H9 (cell line): ENCODE measurements at regions not wholly inside any gene's neighbourhood (a gene's known extent, or its start where the extent isn't known, plus 50 kb on each side); places are given as distances from the start of the nearest gene placed in this dataset.

Experiments used
- DNase-seq: peaks from one replicate; pipeline ENCODE4 v3.0.0-alpha.2; 2017
- H2AFZ ChIP-seq: one replicate; pipeline ENCODE4 v1.6.1; 2013; ENCODE audit warnings: mild to moderate bottlenecking, low read length, control low read depth, moderate library complexity
- H2AK5ac ChIP-seq: 2 replicates; pipeline ENCODE4 v1.6.1; 2013; ENCODE audit warnings: low read length, control low read depth, mixed read lengths; ENCODE audit not compliant: insufficient read length
- H2BK120ac ChIP-seq: one replicate; pipeline ENCODE4 v1.6.1; 2013; ENCODE audit warnings: low read depth, mild to moderate bottlenecking, low read length, control low read depth, inconsistent platforms; ENCODE audit not compliant: poor library complexity, severe bottlenecking
- H2BK12ac ChIP-seq: 2 replicates; pipeline ENCODE4 v1.6.1; 2013; ENCODE audit warnings: low read length, control low read depth, mixed read lengths, low read depth; ENCODE audit not compliant: insufficient read length
- H2BK15ac ChIP-seq: 2 replicates; pipeline ENCODE4 v1.6.1; 2013; ENCODE audit warnings: low read depth, low read length, control low read depth
- H2BK20ac ChIP-seq: one replicate; pipeline ENCODE4 v1.6.1; 2013; ENCODE audit warnings: low read depth, mild to moderate bottlenecking, low read length, control low read depth, inconsistent platforms; ENCODE audit not compliant: poor library complexity, severe bottlenecking
- H2BK5ac ChIP-seq: 2 replicates; pipeline ENCODE4 v1.6.1; 2013; ENCODE audit warnings: low read length, control low read depth, mixed read lengths; ENCODE audit not compliant: insufficient read length
- H3K14ac ChIP-seq: 2 replicates; pipeline ENCODE4 v1.6.1; 2013; ENCODE audit warnings: low read length, control low read depth; ENCODE audit not compliant: insufficient read depth
- H3K18ac ChIP-seq: 2 replicates; pipeline ENCODE4 v1.6.1; 2013; ENCODE audit warnings: low read depth, mild to moderate bottlenecking, mixed read lengths, low read length, control low read depth; ENCODE audit not compliant: insufficient read length
- H3K23ac ChIP-seq: 2 replicates; pipeline ENCODE4 v1.6.1; 2013; ENCODE audit warnings: low read length, control low read depth, mixed read lengths, low read depth; ENCODE audit not compliant: insufficient read length
- H3K23me2 ChIP-seq: 2 replicates; pipeline ENCODE4 v1.6.1; 2013; ENCODE audit warnings: low read depth, mild to moderate bottlenecking, mixed read lengths, low read length, control low read depth; ENCODE audit not compliant: insufficient read length, poor library complexity, severe bottlenecking
- H3K27ac ChIP-seq: 2 replicates; pipeline ENCODE4 v1.5.1; 2013; ENCODE audit warnings: low read length, control low read depth, mixed read lengths, low read depth; ENCODE audit not compliant: insufficient read length
- H3K27me3 ChIP-seq: 2 replicates; pipeline ENCODE4 v1.6.1; 2013; ENCODE audit warnings: low read length, control low read depth, inconsistent platforms; ENCODE audit not compliant: insufficient read depth
- H3K4ac ChIP-seq: 2 replicates; pipeline ENCODE4 v1.6.1; 2013; ENCODE audit warnings: low read depth, mild to moderate bottlenecking, control low read depth, inconsistent platforms, low read length, moderate library complexity
- H3K4me1 ChIP-seq: 2 replicates; pipeline ENCODE4 v1.6.1; 2013; ENCODE audit warnings: low read length, control low read depth, inconsistent platforms; ENCODE audit not compliant: insufficient read depth
- H3K4me2 ChIP-seq: 2 replicates; pipeline ENCODE4 v1.6.1; 2013; ENCODE audit warnings: low read length, control low read depth, mixed read lengths; ENCODE audit not compliant: insufficient read length, insufficient read depth
- H3K56ac ChIP-seq: 2 replicates; pipeline ENCODE4 v1.6.1; 2013; ENCODE audit warnings: low read depth, mild to moderate bottlenecking, mixed read lengths, low read length, control low read depth; ENCODE audit not compliant: insufficient read length
- H3K79me1 ChIP-seq: 2 replicates; pipeline ENCODE4 v1.6.1; 2013; ENCODE audit warnings: low read depth, mild to moderate bottlenecking, moderate library complexity, low read length, control low read depth, inconsistent platforms; ENCODE audit not compliant: insufficient read depth, poor library complexity, severe bottlenecking
- H3K79me2 ChIP-seq: 2 replicates; pipeline ENCODE4 v1.6.1; 2013; ENCODE audit warnings: low read length, control low read depth, inconsistent platforms; ENCODE audit not compliant: insufficient read depth
- H3K9ac ChIP-seq: 2 replicates; pipeline ENCODE4 v1.6.1; 2013; ENCODE audit warnings: low read length, control low read depth, mixed read lengths; ENCODE audit not compliant: insufficient read length; ENCODE audit errors: extremely low read depth
- H3K9me3 ChIP-seq: one replicate; pipeline ENCODE4 v1.6.1; 2013; ENCODE audit warnings: low read depth, low read length, inconsistent platforms; ENCODE audit not compliant: control insufficient read depth
- H3T11ph ChIP-seq: one replicate; pipeline ENCODE4 v1.6.1; 2013; ENCODE audit warnings: mild to moderate bottlenecking, low read length, control low read depth, inconsistent platforms
- H4K20me1 ChIP-seq: one replicate; pipeline ENCODE4 v1.6.1; 2013; ENCODE audit not compliant: control insufficient read depth, insufficient read length, insufficient read depth
- H4K5ac ChIP-seq: 2 replicates; pipeline ENCODE4 v1.6.1; 2013; ENCODE audit warnings: low read depth, mild to moderate bottlenecking, mixed read lengths, low read length, control low read depth; ENCODE audit not compliant: insufficient read length
- H4K8ac ChIP-seq: replicated peaks from 2 replicates; pipeline ENCODE4 v1.6.1; 2013; ENCODE audit warnings: low read length, control low read depth, mixed read lengths, low read depth; ENCODE audit not compliant: insufficient read length
- H4K91ac ChIP-seq: 2 replicates; pipeline ENCODE4 v1.6.1; 2013; ENCODE audit warnings: low read depth, mild to moderate bottlenecking, moderate library complexity, mixed read lengths, low read length, control low read depth; ENCODE audit not compliant: insufficient read length
- H3K27ac Mint-ChIP-seq, 3 experiments: 2 replicates in 2 of 3; 3 replicates in 1 of 3; pipeline ENCODE4 v1.8.0; 2020 to 2021; ENCODE audit warnings: mixed read lengths in 3 of 3, mild to moderate bottlenecking in 1 of 3, moderate library complexity in 1 of 3
- H3K27me3 Mint-ChIP-seq: 2 replicates; pipeline ENCODE4 v1.8.0; 2021; ENCODE audit warnings: low read depth, mild to moderate bottlenecking, moderate library complexity, mixed read lengths
- H3K36me3 Mint-ChIP-seq, 3 experiments: 2 replicates in 2 of 3; 3 replicates in 1 of 3; pipeline ENCODE4 v1.8.0; 2020 to 2021; ENCODE audit warnings: low read depth in 3 of 3, mixed read lengths in 3 of 3; ENCODE audit not compliant: insufficient read depth in 1 of 3
- H3K4me1 Mint-ChIP-seq, 2 experiments: 2 replicates each; pipeline ENCODE4 v1.8.0; 2020; ENCODE audit warnings: mixed read lengths in 2 of 2
- H3K4me3 Mint-ChIP-seq, 2 experiments: 2 replicates in 1 of 2; 3 replicates in 1 of 2; pipeline ENCODE4 v1.8.0; 2020 to 2021; ENCODE audit warnings: mild to moderate bottlenecking in 2 of 2, mixed read lengths in 2 of 2, moderate library complexity in 1 of 2
- H3K9me3 Mint-ChIP-seq, 2 experiments: 2 replicates in 1 of 2; 3 replicates in 1 of 2; pipeline ENCODE4 v1.8.0; 2020; ENCODE audit warnings: mild to moderate bottlenecking in 2 of 2, mixed read lengths in 2 of 2, moderate library complexity in 1 of 2
- CTCF ChIP-seq: fragments of 200-600 bp; sonication (generic); conservative IDR thresholded peaks from 3 replicates; pipeline ENCODE4 v1.8.0; 2021; ENCODE audit warnings: antibody characterized with exemption, mild to moderate bottlenecking
- WGBS: extraction: QIAGEN DNeasy Blood & Tissue Kit; methylation state at CpG from one replicate; pipeline ENCODE4 v1.1.7; 2013; ENCODE audit warnings: missing lambda C conversion rate, low lambda C conversion rate, mixed read lengths; ENCODE audit not compliant: insufficient read length; ENCODE audit errors: extremely low coverage; 5-methylcytosine and 5-hydroxymethylcytosine counted together

DNA sequence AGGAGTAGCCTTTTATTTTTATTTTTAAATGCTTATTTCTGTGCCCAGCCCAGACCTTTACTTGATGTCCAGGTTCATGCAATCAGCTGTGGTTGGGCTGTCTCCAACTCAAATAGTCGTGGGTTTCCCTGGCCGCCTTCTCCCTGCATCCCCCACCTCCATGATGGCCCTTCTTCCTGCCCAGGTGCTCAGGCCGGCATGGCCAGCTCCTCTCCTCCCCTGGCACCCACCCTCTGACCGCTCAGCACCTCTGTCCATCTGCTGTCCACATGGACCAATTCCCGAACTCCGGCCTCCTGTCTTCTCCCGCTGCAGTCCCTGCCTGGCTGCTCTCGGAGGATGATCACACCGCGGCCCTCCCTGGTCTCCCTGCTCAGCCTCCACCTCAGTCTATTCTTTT is 81.2 kb upstream of the SULF2 start:
- Mint-ChIP-seq H3K4me1 (peaks cover 0 to 4% of the 10 kb centered on the region in 2 experiments; a peak in 1 of 4 replicates), H3K9me3 (peaks cover 0 to 10% of the 10 kb centered on the region in 2 experiments; a peak in 1 of 5 replicates), H3K27ac (no peak overlapping the region), H3K36me3 (no peaks in the 10 kb centered on the region; a peak in 1 of 7 replicates), H3K27me3 (no peaks in the 10 kb centered on the region; the same call in 1 of the 2 replicates), H3K4me3 (no peak overlapping the region)
- no peak overlapping the region for H3K27ac ChIP-seq
- no peak overlapping the region for H4K8ac ChIP-seq
- no peak for DNase-seq
- no peaks in the 10 kb centered on the region for H3K27me3 ChIP-seq
- H4K5ac ChIP-seq, result no peak overlapping the region
- H3K79me1 ChIP-seq, result no peaks in the 10 kb centered on the region
- no peaks in the 10 kb centered on the region for H4K20me1 ChIP-seq
- no peak for TF ChIP-seq CTCF
- no CpG with 5 or more reads among the region's 10 CpGs for WGBS
- H3K23ac ChIP-seq, result no peak overlapping the region
- H2BK12ac ChIP-seq, result no peak overlapping the region
- no peak overlapping the region for H3K4ac ChIP-seq
- no peak overlapping the region for H3K56ac ChIP-seq
- H3K14ac ChIP-seq, result no peak overlapping the region
- no peak overlapping the region for H4K91ac ChIP-seq
- no peak overlapping the region for H2BK15ac ChIP-seq
- no peaks in the 10 kb centered on the region for H3K9me3 ChIP-seq
- no peak overlapping the region for H3K18ac ChIP-seq
- H2BK120ac ChIP-seq, result no peak overlapping the region
- H3K4me2 ChIP-seq, result no peak overlapping the region
- H3K9ac ChIP-seq, result no peak overlapping the region
- no peak overlapping the region for H2BK20ac ChIP-seq
- no peaks in the 10 kb centered on the region for H3K23me2 ChIP-seq
- H3T11ph ChIP-seq, result no peak overlapping the region
- no peaks in the 10 kb centered on the region for H3K4me1 ChIP-seq
- no peak overlapping the region for H2BK5ac ChIP-seq
- H2AFZ ChIP-seq, result no peak overlapping the region
- H2AK5ac ChIP-seq, result no peak overlapping the region
- no peaks in the 10 kb centered on the region for H3K79me2 ChIP-seq
